NT2/D1 (cell line): ENCODE measurements at regions not wholly inside any gene's neighbourhood (a gene's known extent, or its start where the extent isn't known, plus 50 kb on each side); places are given as distances from the start of the nearest gene placed in this dataset.

ENCODE experiments used
- DNase-seq: peaks from one replicate; pipeline ENCODE4 v3.0.0-alpha.2; 2011; ENCODE audit warnings: low read depth, low spot score
- H3K27me3 ChIP-seq: 2 replicates; pipeline ENCODE4 v1.6.0; 2011; ENCODE audit warnings: mild to moderate bottlenecking; ENCODE audit not compliant: insufficient read length, insufficient read depth
- H3K36me3 ChIP-seq: 2 replicates; pipeline ENCODE4 v1.6.1; 2011; ENCODE audit warnings: mild to moderate bottlenecking, low read length, mixed read lengths; ENCODE audit not compliant: insufficient read depth, insufficient read length
- H3K4me1 ChIP-seq: 2 replicates; pipeline ENCODE4 v1.5.1; 2011; ENCODE audit not compliant: insufficient read depth, insufficient read length
- H3K4me3 ChIP-seq: 2 replicates; pipeline ENCODE4 v1.5.1; 2011; ENCODE audit warnings: low read depth; ENCODE audit not compliant: insufficient read length
- H3K9ac ChIP-seq: 2 replicates; pipeline ENCODE4 v1.6.0; 2011; ENCODE audit warnings: low read depth; ENCODE audit not compliant: insufficient read length
- H3K9me3 ChIP-seq: 2 replicates; pipeline ENCODE4 v1.5.1; 2011; ENCODE audit warnings: mild to moderate bottlenecking, low read length; ENCODE audit not compliant: insufficient read depth
- SUZ12 ChIP-seq: IDR thresholded peaks from 2 replicates; pipeline ENCODE4 v1.6.1; 2011; ENCODE audit not compliant: insufficient read length, insufficient read depth; ENCODE audit errors: extremely low read depth
- YY1 ChIP-seq: IDR thresholded peaks from 2 replicates; pipeline ENCODE4 v1.6.1; 2011; ENCODE audit not compliant: insufficient read length, insufficient read depth
- ZNF274 ChIP-seq: IDR thresholded peaks from 2 replicates; pipeline ENCODE4 v1.6.1; 2011; ENCODE audit warnings: mild to moderate bottlenecking, low read depth, low read length

- Histone ChIP-seq H3K9me3 (no peaks in the 10 kb centered on the region), H3K36me3 (no peaks in the 10 kb centered on the region)
- DNase-seq, result no peak
These were observed 211.5 kb upstream of the PWP1 start for GRCh38 chr12:107474099-107474498.

GRCh38 chr12:107474639-107475539 is 210.7 kb upstream of the PWP1 start:
- DNase-seq, result no peak
- Histone ChIP-seq H3K4me3 (no peak overlapping the region), H3K36me3 (no peaks in the 10 kb centered on the region), H3K9me3 (no peaks in the 10 kb centered on the region), H3K4me1 (no peaks in the 10 kb centered on the region), H3K9ac (no peak overlapping the region), H3K27me3 (no peaks in the 10 kb centered on the region)
- TF ChIP-seq ZNF274 (no peak), YY1 (no peak)

More at GRCh38 chr12:107474099-107474498, 211.5 kb upstream of the PWP1 start:
- TF ChIP-seq SUZ12, result no peak
- no peak for TF ChIP-seq YY1
- TF ChIP-seq ZNF274, result no peak
- Histone ChIP-seq H3K4me3 (no peak overlapping the region), H3K9ac (no peak overlapping the region), H3K4me1 (no peaks in the 10 kb centered on the region), H3K27me3 (no peaks in the 10 kb centered on the region)

- Histone ChIP-seq H3K36me3 (no peaks in the 10 kb centered on the region), H3K9me3 (no peaks in the 10 kb centered on the region), H3K27me3 (no peaks in the 10 kb centered on the region), H3K4me1 (no peaks in the 10 kb centered on the region), H3K9ac (no peak overlapping the region), H3K4me3 (no peak overlapping the region)
- no peak for DNase-seq
- TF ChIP-seq ZNF274 (no peak), SUZ12 (no peak), YY1 (no peak)
These were observed 209.7 kb upstream of the PWP1 start for GRCh38 chr12:107475900-107476299.

- H3K9ac ChIP-seq, result no peak overlapping the region
- no peak for DNase-seq
- TF ChIP-seq YY1 (no peak), ZNF274 (no peak), SUZ12 (no peak)
- no peaks in the 10 kb centered on the region for H3K9me3 ChIP-seq
- peaks cover 2% of the 10 kb centered on the region for H3K4me1 ChIP-seq
- peaks cover 2% of the 10 kb centered on the region for H3K27me3 ChIP-seq
- no peak overlapping the region for H3K4me3 ChIP-seq
- no peaks in the 10 kb centered on the region for H3K36me3 ChIP-seq
These were observed 208.6 kb upstream of the PWP1 start for GRCh38 chr12:107477018-107477417.

- no peak for DNase-seq
- H3K9me3 ChIP-seq, result no peaks in the 10 kb centered on the region
- peaks cover 2% of the 10 kb centered on the region for H3K4me1 ChIP-seq
- no peak for TF ChIP-seq ZNF274
- TF ChIP-seq YY1, result no peak
- TF ChIP-seq SUZ12, result no peak
- H3K36me3 ChIP-seq, result no peaks in the 10 kb centered on the region
- H3K4me3 ChIP-seq, result no peak overlapping the region
- peaks cover 10% of the 10 kb centered on the region for H3K27me3 ChIP-seq
- no peak overlapping the region for H3K9ac ChIP-seq
These were observed 207.5 kb upstream of the PWP1 start for GRCh38 chr12:107477947-107478610.

- Histone ChIP-seq H3K27me3 (peaks cover 15% of the 10 kb centered on the region), H3K9me3 (no peaks in the 10 kb centered on the region), H3K4me1 (peaks cover 2% of the 10 kb centered on the region), H3K9ac (no peak overlapping the region), H3K4me3 (no peak overlapping the region), H3K36me3 (no peaks in the 10 kb centered on the region)
- TF ChIP-seq YY1, result no peak
- no peak for TF ChIP-seq ZNF274
- no peak for TF ChIP-seq SUZ12
- DNase-seq, result no peak
These were observed 206.7 kb upstream of the PWP1 start for GRCh38 chr12:107478881-107479280.

GRCh38 chr12:107480836-107481608 is 204.6 kb upstream of the PWP1 start:
- DNase-seq, result no peak
- TF ChIP-seq YY1, result no peak
- no peak for TF ChIP-seq SUZ12
- TF ChIP-seq ZNF274, result no peak
- Histone ChIP-seq H3K9ac (no peak overlapping the region), H3K36me3 (no peaks in the 10 kb centered on the region), H3K4me1 (peaks cover 2% of the 10 kb centered on the region), H3K9me3 (no peaks in the 10 kb centered on the region), H3K27me3 (peaks cover 15% of the 10 kb centered on the region), H3K4me3 (no peak overlapping the region)
